RCC 7860 (cell line): ENCODE measurements at regions not wholly inside any gene's neighbourhood (a gene's known extent, or its start where the extent isn't known, plus 50 kb on each side); places are given as distances from the start of the nearest gene placed in this dataset.

ENCODE experiments used
- DNase-seq: peaks from one replicate; pipeline ENCODE4 v3.0.0-alpha.2; 2015; ENCODE audit warnings: low spot score
- FAIRE-seq: peaks from 2 replicates; lab custom pipeline; 2012; peaks lifted over from hg19 to GRCh38; lab: Jason Lieb, UNC

GRCh38 chr3:27594096-27594690 lies 110.0 kb upstream of the SLC4A7 start:
- DNase-seq, result no peak
- FAIRE-seq, result no peak

GRCh38 chr3:27593173-27593572 lies 109.0 kb upstream of the SLC4A7 start:
- DNase-seq (no peak), FAIRE-seq (no peak)

GRCh38 chr3:27591312-27592210 lies 107.4 kb upstream of the SLC4A7 start:
- no peak for FAIRE-seq
- DNase-seq, result no peak

GRCh38 chr3:27590437-27591298 lies 106.5 kb upstream of the SLC4A7 start:
- DNase-seq (peak; percentile 46), FAIRE-seq (peak; percentile 36)

- peak; percentile 16 for DNase-seq
- FAIRE-seq, result no peak
Measured at GRCh38 chr3:27589795-27590194, 105.6 kb upstream of the SLC4A7 start.

- DNase-seq (no peak), FAIRE-seq (no peak)
Measured at GRCh38 chr3:27585429-27585828, 101.2 kb upstream of the SLC4A7 start.

- DNase-seq (no peak), FAIRE-seq (no peak)
Measured at GRCh38 chr3:27584874-27585273, 100.7 kb upstream of the SLC4A7 start.

GRCh38 chr3:27581852-27582251 lies 97.7 kb upstream of the SLC4A7 start:
- DNase-seq (no peak), FAIRE-seq (no peak)

- FAIRE-seq, result no peak
Measured at GRCh38 chr3:27578032-27578431, 93.8 kb upstream of the SLC4A7 start.

GRCh38 chr3:27577504-27577903 lies 93.3 kb upstream of the SLC4A7 start:
- FAIRE-seq (no peak), DNase-seq (no peak)

More at GRCh38 chr3:27578032-27578431, 93.8 kb upstream of the SLC4A7 start:
- no peak for DNase-seq

- no peak for FAIRE-seq
- DNase-seq, result no peak
Measured at GRCh38 chr3:27576171-27576570, 92.0 kb upstream of the SLC4A7 start.

GRCh38 chr3:27575499-27575898 lies 91.3 kb upstream of the SLC4A7 start:
- DNase-seq (no peak), FAIRE-seq (no peak)

GRCh38 chr3:27574438-27574795 lies 90.2 kb upstream of the SLC4A7 start:
- DNase-seq (no peak), FAIRE-seq (no peak)

GRCh38 chr3:27573780-27574437 lies 89.7 kb upstream of the SLC4A7 start:
- DNase-seq (no peak), FAIRE-seq (no peak)

- DNase-seq, result no peak
- no peak for FAIRE-seq
Measured at GRCh38 chr3:27573138-27573537, 89.0 kb upstream of the SLC4A7 start.

GRCh38 chr3:27571345-27571744 lies 87.2 kb upstream of the SLC4A7 start:
- FAIRE-seq (no peak), DNase-seq (no peak)

GRCh38 chr3:27570421-27571106 lies 86.4 kb upstream of the SLC4A7 start:
- DNase-seq (no peak), FAIRE-seq (no peak)

GRCh38 chr3:27568393-27568792 lies 84.2 kb upstream of the SLC4A7 start:
- FAIRE-seq (no peak), DNase-seq (no peak)

GRCh38 chr3:27567251-27567650 lies 83.1 kb upstream of the SLC4A7 start:
- DNase-seq (no peak), FAIRE-seq (no peak)

- DNase-seq (no peak), FAIRE-seq (no peak)
Measured at GRCh38 chr3:27565201-27565852, 81.1 kb upstream of the SLC4A7 start.
